Right lobe of liver (tissue), 4 donors: ENCODE measurements at regions not wholly inside any gene's neighbourhood (a gene's known extent, or its start where the extent isn't known, plus 50 kb on each side); places are given as distances from the start of the nearest gene placed in this dataset.

ENCODE experiments used
- CTCF ChIP-seq, 4 donors: fragments of 200-600 bp in 3 of 4; fragments of 450-650 bp in 1 of 4; IDR thresholded peaks; one replicate each; pipeline versions ENCODE4 v1.5.1 to v1.8.0; 2016 to 2022; ENCODE audit warnings: antibody characterized with exemption in 4 of 4, mild to moderate bottlenecking in 2 of 4
- POLR2A ChIP-seq: fragments of 450-650 bp; IDR thresholded peaks from one replicate; pipeline ENCODE4 v1.6.1; 2017; ENCODE audit warnings: antibody characterized with exemption, mild to moderate bottlenecking
- donor health status: DM: no; HTN: no; CAD: no.
- donor health status: DM: no; HTN: no; CAD: no.
- donor health status: DM: no; HTN: yes; CAD: no.

- TF ChIP-seq POLR2A (no peak), CTCF (IDR thresholded peaks at IDR 0.05) (no peak)
Measured at GRCh38 chr7:120052884-120053382, 220.0 kb upstream of the KCND2 start.
